ENCODE measurements at regions not wholly inside any gene's neighbourhood (a gene's known extent, or its start where the extent isn't known, plus 50 kb on each side); places are given as distances from the start of the nearest gene placed in this dataset.

- H3K79me2 ChIP-seq (ENCODE audit: control insufficient read depth, insufficient read depth, low read length) = no peaks in the 10 kb centered on the region
- no peaks in the 10 kb centered on the region for H3K36me3 ChIP-seq (ENCODE audit: control insufficient read depth in 2 of 2, extremely low read depth in 1 of 2, insufficient read depth in 2 of 2, low read length in 2 of 2)
- H3K9ac ChIP-seq (replicated peaks; ENCODE audit: extremely low read depth, insufficient read depth, low read length) = no peak overlapping the region
- ChIA-PET POLR2A (no interaction called here), CTCF (no interaction called here)
- H3K9me3 ChIP-seq (replicated peaks; ENCODE audit: control insufficient read depth, insufficient read depth, low read length) = no peaks in the 10 kb centered on the region
- H3K9me1 ChIP-seq (replicated peaks; ENCODE audit: control insufficient read depth, extremely low read depth, insufficient read depth, low read length) = no peaks in the 10 kb centered on the region
- no peak overlapping the region for H2AFZ ChIP-seq (ENCODE audit: low read depth, low read length)
- H3K4me2 ChIP-seq (ENCODE audit: insufficient read depth, low read length) = no peak overlapping the region
- no TSS peak for BruUV-seq (replicated peaks)
- no peaks in the 10 kb centered on the region for H4K20me1 ChIP-seq (replicated peaks; ENCODE audit: control insufficient read depth, extremely low read depth, insufficient read depth, low read length)
- H3K4me1 ChIP-seq (ENCODE audit: control insufficient read depth, extremely low read depth, insufficient read depth, low read length) = no peaks in the 10 kb centered on the region
- FAIRE-seq (no peak), DNase-seq (ENCODE audit: low read depth, low spot score) (no peak)
- H3K27ac ChIP-seq (ENCODE audit: insufficient read depth, low read depth, low read length) = no peak overlapping the region
- no peak overlapping the region for H3K4me3 ChIP-seq (replicated peaks in 1 of 3; ENCODE audit: insufficient read depth in 1 of 3, low read depth in 1 of 3, low read length in 3 of 3)
- intact Hi-C loops (cut with micrococcal nuclease) (no loop called here), dilution Hi-C loops (cut with MboI; ENCODE audit: extremely low pct_ligation_motif_present, low sequenced_read_pairs) (no loop called here)
- no peaks in the 10 kb centered on the region for H3K27me3 ChIP-seq (ENCODE audit: control insufficient read depth in 2 of 2, insufficient read depth in 2 of 2, low read length in 2 of 2)
- no peak for TF ChIP-seq GATA2 (IDR thresholded peaks at IDR 0.05; ENCODE audit: insufficient read depth, insufficient read length, low read depth, low read length)
- TF ChIP-seq FOS (IDR thresholded peaks at IDR 0.05; ENCODE audit: borderline replicate concordance, insufficient read depth, low read length) = no peak
- TF ChIP-seq MAX (IDR thresholded peaks at IDR 0.05; ENCODE audit: insufficient read depth, insufficient read length) = no peak
- no peak for TF ChIP-seq POLR2AphosphoS5 (IDR thresholded peaks at IDR 0.05; ENCODE audit: insufficient read depth, low read depth, low read length)
- TF ChIP-seq JUN (IDR thresholded peaks at IDR 0.05; ENCODE audit: borderline replicate concordance, insufficient read depth, insufficient read length, low read depth) = no peak
- TF ChIP-seq POLR2A (IDR thresholded peaks at IDR 0.05; ENCODE audit: low read depth, low read length) = no peak
- TF ChIP-seq CTCF (IDR thresholded peaks at IDR 0.05; ENCODE audit: extremely low read depth in 1 of 2, insufficient read depth in 1 of 2, low read depth in 1 of 2, low read length in 2 of 2) = no peak
- TF ChIP-seq MYC (IDR thresholded peaks at IDR 0.05; ENCODE audit: low read depth, low read length) = no peak
- no peak for TF ChIP-seq EZH2 (IDR thresholded peaks at IDR 0.05; ENCODE audit: borderline replicate concordance, low read depth, low read length, severe bottlenecking)
Measured at GRCh38 chr12:114751712-114752111, 67.7 kb upstream of the TBX3 start.

Data from endothelial cell of umbilical vein (primary cell).